ENCODE measurements at regions not wholly inside any gene's neighbourhood (a gene's known extent, or its start where the extent isn't known, plus 50 kb on each side); places are given as distances from the start of the nearest gene placed in this dataset.

DNA sequence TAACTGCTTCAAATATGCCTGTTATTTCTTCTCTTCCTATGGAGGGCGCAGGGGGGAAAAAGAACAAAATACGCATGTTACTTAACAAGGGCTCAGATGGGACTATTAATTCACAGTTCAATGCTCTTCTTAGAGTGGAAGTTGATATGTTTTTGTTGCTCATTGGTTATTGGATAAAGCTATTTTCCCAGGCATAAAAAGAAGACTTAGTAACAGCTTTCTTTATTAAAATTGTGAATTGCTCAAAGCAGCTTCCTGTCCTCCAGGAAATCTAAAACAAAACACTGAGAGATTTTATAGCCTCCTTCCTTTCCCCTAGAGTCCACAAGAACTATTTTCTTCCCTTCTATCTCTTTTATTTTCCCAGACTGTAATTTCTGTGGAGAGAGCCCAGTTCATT is 180.8 kb downstream of the SH3BP4 start:
- Mint-ChIP-seq H3K4me3 (no peak overlapping the region), H3K36me3 (ENCODE audit: low read depth) (no peaks in the 10 kb centered on the region), H3K27me3 (no peaks in the 10 kb centered on the region), H3K4me1 (no peaks in the 10 kb centered on the region), H3K9me3 (no peaks in the 10 kb centered on the region), H3K27ac (no peak overlapping the region)
- ChIA-PET CTCF (no interaction called here), POLR2A (no interaction called here)
- no peak for DNase-seq

DNA sequence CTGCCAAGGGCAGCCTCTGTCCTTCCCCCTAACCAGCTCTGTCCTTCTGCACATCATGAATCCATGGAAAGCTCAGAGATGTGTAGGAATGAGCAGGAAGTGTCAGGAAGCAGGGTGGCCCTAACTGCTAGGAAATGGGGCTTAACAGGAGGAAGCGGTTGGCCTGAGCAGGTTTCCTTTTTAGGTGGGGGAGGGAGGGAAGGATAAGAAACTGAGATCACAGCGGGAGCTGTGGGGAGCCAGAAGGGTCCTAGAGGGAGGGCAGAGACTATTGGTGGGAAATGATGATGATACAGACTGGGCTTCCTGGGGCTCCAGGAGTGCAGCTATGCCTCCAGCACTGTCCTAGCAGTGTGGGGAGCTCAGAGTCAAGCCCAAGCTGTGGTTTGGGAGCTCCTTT is 182.0 kb downstream of the SH3BP4 start:
- no peak overlapping the region for H3K4me3 Mint-ChIP-seq
- POLR2A ChIA-PET, result no interaction called here
- H3K4me1 Mint-ChIP-seq, result no peaks in the 10 kb centered on the region
- no peaks in the 10 kb centered on the region for H3K36me3 Mint-ChIP-seq (ENCODE audit: low read depth)
- no peak for DNase-seq
- no peak overlapping the region for H3K27ac Mint-ChIP-seq
- no peaks in the 10 kb centered on the region for H3K27me3 Mint-ChIP-seq
- no peaks in the 10 kb centered on the region for H3K9me3 Mint-ChIP-seq
- CTCF ChIA-PET, result interaction anchor here (0.9 kb wide), 1 partner anchor 13 kb away, joined by 3 read pairs; no protein-coding TSS in a partner anchor

DNA sequence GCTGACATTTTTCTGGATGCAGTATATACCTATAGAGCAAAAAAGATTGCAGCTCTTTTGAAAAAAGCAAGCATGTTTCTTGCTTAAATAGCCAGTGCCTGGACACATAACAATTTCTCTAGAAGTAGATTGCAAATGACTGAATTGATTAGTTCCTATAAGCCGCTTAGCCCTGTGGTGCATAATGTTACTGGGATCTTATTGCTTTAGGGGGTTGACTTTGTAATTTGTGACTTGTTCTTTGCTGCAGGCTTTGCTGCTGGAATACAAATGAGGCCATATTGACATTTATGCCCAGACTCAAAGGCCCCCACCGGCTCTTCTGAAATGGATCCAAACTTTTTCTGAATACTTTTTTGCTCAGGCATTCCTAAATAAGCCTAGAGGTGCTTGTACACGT is 182.6 kb downstream of the SH3BP4 start:
- Mint-ChIP-seq H3K9me3 (no peaks in the 10 kb centered on the region), H3K4me3 (no peak overlapping the region), H3K27ac (no peak overlapping the region), H3K4me1 (no peaks in the 10 kb centered on the region), H3K27me3 (no peaks in the 10 kb centered on the region), H3K36me3 (ENCODE audit: low read depth) (no peaks in the 10 kb centered on the region)
- ChIA-PET CTCF (interaction anchor here (0.9 kb wide), 1 partner anchor 14 kb away, joined by 3 read pairs; no protein-coding TSS in a partner anchor), POLR2A (no interaction called here)
- no peak for DNase-seq

DNA sequence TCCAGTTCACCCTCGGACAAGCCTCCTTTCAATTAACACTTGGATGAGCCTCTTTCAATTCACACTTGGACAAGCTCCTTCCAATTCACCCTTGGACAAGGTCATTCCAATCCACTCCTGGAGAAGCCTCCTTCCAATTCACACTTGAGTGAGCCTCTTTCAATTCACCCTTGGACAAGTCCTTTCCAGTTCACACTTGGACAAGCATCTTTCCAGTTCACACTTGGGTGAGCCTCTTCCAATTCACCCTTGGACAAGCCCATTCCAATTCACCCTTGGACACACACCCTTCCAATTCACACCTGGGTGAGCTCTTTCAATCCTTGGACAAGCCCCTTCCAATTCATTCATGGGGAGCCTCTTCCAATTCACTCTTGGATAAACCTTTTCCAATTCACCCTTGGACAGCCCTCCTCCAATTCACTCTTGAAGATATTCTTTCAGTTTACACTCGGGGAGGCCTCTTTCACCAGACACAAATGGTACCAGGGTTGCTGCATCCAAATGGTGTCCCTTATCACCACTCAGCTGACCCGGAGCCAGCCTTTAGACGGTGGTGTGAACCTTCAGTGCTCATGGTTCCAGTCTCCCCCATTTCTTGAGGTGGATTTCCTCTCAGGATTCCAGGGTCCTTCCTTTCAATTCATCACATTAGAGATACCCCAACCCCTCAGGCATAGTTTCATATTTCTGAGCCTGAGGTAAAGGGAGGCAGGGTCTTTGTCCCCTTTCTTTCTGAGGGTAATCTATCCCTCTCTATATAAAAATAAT is 183.6 kb downstream of the SH3BP4 start:
- H3K4me3 Mint-ChIP-seq, result no peak overlapping the region
- no peaks in the 10 kb centered on the region for H3K36me3 Mint-ChIP-seq (ENCODE audit: low read depth)
- no peaks in the 10 kb centered on the region for H3K9me3 Mint-ChIP-seq
- no peaks in the 10 kb centered on the region for H3K27me3 Mint-ChIP-seq
- DNase-seq, result no peak
- CTCF ChIA-PET, result no interaction called here
- H3K27ac Mint-ChIP-seq, result no peak overlapping the region
- POLR2A ChIA-PET, result no interaction called here
- H3K4me1 Mint-ChIP-seq, result no peaks in the 10 kb centered on the region

DNA sequence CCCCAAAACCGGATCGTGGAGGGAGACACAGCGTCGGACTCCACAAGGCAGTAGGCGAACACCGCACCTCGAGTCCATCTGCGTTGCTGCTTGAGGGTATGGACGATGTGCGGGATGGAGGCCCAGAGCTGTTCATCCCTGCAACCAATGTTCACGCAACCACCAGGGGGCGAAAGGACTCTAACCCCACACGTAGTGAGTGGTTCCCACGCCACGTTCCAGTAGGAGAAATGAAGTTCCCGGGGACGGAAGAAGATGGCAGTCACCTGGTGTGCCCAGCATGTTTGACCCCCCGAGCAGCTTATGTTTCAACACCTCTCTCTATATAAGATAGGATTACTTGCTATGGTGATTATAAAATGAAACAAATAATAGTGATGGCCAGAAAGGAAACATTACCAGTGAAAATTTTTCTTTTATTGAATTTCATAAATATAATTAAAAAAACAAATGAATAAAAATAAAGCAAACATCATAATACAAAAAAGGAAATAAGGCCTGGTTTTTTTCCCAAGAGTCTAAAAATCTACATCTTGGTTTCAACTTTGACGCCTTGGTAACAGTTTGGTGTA is 184.3 kb downstream of the SH3BP4 start:
- Mint-ChIP-seq H3K36me3 (ENCODE audit: low read depth) (no peaks in the 10 kb centered on the region), H3K27ac (no peak overlapping the region), H3K4me3 (no peak overlapping the region), H3K27me3 (no peaks in the 10 kb centered on the region), H3K4me1 (no peaks in the 10 kb centered on the region), H3K9me3 (no peaks in the 10 kb centered on the region)
- CTCF ChIA-PET, result no interaction called here
- POLR2A ChIA-PET, result no interaction called here
- peak; percentile 52 for DNase-seq

DNA sequence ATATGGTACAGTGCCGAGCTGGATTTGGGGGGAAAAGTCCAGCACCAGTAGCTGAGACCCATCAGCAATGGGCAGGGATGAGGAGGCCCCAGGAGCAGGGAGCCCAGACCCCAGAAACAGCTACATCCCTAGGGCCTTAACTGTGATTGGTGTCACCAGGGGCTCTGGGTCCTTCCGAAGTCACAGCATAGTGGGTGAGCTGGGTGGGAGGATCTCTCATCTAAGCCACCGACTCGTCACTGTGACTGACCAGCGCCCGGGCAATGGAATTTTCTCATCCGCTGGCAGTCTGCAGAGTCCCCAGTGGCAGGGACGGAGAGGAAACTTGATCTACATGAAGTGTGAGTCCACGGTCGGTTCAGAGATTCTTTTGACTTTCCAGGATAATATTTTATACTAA is 186.5 kb downstream of the SH3BP4 start:
- Mint-ChIP-seq H3K27ac (no peak overlapping the region), H3K36me3 (ENCODE audit: low read depth) (no peaks in the 10 kb centered on the region), H3K27me3 (no peaks in the 10 kb centered on the region), H3K4me3 (no peak overlapping the region), H3K9me3 (no peaks in the 10 kb centered on the region), H3K4me1 (no peaks in the 10 kb centered on the region)
- no peak for DNase-seq
- POLR2A ChIA-PET, result no interaction called here
- CTCF ChIA-PET, result no interaction called here

DNA sequence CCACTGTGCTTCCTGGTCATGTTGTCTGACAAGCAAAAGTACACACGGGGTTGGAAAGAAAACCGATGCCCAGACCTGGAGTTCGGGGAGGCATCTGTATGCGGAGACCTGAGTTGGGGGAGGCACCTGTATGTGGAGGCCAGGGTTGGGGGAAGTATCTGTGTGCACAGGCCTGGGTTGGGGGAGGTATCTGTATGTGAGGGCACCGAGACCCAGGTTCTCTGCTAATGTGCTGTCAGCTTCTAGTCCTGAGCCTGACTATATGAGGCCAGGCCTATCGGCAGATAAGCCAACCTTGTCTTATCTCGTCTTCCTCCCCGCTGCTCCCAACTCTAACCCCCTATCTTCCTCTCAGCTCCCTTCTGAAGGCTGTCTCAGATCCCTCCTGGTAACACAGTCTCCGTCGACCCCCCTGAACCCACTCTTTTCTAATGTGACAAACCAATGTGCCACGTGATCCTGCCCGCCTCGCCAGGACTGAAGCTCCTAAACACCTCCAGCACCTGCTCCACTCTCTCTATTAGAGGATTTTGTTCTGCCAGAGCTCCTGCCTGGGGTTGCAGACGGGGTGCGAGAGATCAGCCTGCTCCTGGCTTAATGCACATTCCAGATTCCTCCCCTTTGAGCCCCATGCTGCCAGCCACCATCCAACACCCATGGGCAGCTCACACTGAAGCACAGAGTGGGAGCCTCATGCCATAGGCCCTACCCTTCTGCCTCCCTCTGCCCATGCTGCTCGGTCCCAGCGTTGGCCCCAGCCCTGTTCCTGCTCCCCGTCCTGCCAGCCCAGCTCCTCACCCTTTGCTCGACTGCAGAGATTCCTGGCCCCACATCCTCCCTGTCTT is 188.4 kb downstream of the SH3BP4 start:
- ChIA-PET POLR2A (no interaction called here), CTCF (no interaction called here)
- no peaks in the 10 kb centered on the region for H3K9me3 Mint-ChIP-seq
- H3K4me3 Mint-ChIP-seq, result no peak overlapping the region
- no peak overlapping the region for H3K27ac Mint-ChIP-seq
- H3K36me3 Mint-ChIP-seq (ENCODE audit: low read depth), result no peaks in the 10 kb centered on the region
- DNase-seq, result no peak
- H3K27me3 Mint-ChIP-seq, result peaks cover 3% of the 10 kb centered on the region
- no peaks in the 10 kb centered on the region for H3K4me1 Mint-ChIP-seq

DNA sequence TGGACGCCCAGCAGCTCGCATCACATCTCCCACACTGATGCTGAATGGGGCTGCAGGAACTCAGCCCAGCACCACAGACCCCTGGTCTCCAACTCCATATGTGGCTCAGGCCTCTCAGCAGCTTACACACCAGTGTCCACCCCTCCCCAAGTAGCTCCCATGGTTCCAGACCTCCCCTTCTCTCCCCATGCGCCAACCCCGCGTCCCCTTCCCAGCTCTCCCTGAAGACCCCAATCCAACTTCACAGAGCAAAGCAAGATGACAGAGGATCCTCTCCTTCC is 188.9 kb downstream of the SH3BP4 start:
- no peaks in the 10 kb centered on the region for H3K9me3 Mint-ChIP-seq
- POLR2A ChIA-PET, result no interaction called here
- DNase-seq, result no peak
- H3K27me3 Mint-ChIP-seq, result peaks cover 3% of the 10 kb centered on the region
- no peaks in the 10 kb centered on the region for H3K36me3 Mint-ChIP-seq (ENCODE audit: low read depth)
- no peaks in the 10 kb centered on the region for H3K4me1 Mint-ChIP-seq
- H3K27ac Mint-ChIP-seq, result no peak overlapping the region
- no peak overlapping the region for H3K4me3 Mint-ChIP-seq
- CTCF ChIA-PET, result no interaction called here

DNA sequence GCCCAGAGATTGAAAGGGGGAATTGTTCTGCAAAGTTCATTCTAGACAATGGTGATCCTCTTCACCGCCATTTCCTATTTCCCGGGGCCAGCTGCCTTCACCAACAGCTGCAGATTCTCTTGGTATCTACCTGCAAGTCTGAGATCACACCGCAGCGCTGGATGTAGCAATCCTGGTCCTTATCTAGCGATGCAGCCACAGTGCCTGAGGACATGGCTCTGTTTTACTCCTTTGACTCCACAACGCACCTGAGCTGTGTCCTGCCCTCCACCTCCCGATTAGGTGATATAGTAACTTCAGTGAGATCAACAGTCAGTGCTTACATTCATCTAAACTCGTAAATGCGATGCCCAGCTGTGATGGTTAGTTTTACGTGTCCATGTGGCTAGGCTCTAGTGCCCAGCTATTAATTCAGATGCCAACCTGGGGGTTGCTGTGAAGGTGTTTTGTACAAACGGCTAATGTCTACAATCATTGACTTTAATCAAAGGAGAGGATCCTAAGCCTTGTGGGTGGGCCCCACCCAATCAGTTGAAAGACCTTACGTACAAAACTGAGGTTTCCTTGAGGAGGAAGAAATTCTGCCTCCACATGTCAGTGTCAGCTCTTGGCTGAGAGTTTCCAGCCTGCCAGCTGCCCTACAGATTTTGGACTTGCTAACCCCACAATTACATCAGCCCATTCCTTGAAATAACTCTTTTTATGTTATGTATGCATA is 189.8 kb downstream of the SH3BP4 start:
- Mint-ChIP-seq H3K4me1 (no peaks in the 10 kb centered on the region), H3K27ac (no peak overlapping the region), H3K9me3 (no peaks in the 10 kb centered on the region), H3K4me3 (no peak overlapping the region), H3K27me3 (peaks cover 4% of the 10 kb centered on the region), H3K36me3 (ENCODE audit: low read depth) (no peaks in the 10 kb centered on the region)
- CTCF ChIA-PET, result no interaction called here
- no peak for DNase-seq
- POLR2A ChIA-PET, result no interaction called here

DNA sequence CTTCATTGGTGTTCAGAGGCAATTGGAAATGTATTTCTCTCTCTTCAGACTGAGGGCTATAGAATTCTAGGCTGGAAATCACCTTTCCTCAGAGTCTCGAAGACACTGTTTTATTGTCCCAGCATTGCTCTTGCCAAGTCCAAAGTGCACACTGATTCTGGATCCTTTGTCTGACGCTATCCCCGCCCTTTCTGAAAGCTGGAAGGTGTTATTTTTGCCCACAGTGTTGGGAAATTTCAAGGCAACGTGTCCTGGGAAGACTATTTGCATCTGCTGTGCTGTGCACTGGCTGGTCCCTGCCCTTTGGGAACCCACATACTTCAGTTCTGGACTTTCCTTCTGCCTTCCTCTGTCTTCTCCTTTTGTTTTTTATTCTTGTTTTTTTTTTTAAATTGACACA is 190.8 kb downstream of the SH3BP4 start:
- DNase-seq, result no peak
- ChIA-PET CTCF (interaction anchor here (0.6 kb wide), 1 partner anchor 49 kb away, joined by 5 read pairs; no protein-coding TSS in a partner anchor), POLR2A (no interaction called here)
- Mint-ChIP-seq H3K27ac (no peak overlapping the region), H3K9me3 (no peaks in the 10 kb centered on the region), H3K4me3 (no peak overlapping the region), H3K4me1 (no peaks in the 10 kb centered on the region), H3K27me3 (peaks cover 4% of the 10 kb centered on the region), H3K36me3 (ENCODE audit: low read depth) (no peaks in the 10 kb centered on the region)

DNA sequence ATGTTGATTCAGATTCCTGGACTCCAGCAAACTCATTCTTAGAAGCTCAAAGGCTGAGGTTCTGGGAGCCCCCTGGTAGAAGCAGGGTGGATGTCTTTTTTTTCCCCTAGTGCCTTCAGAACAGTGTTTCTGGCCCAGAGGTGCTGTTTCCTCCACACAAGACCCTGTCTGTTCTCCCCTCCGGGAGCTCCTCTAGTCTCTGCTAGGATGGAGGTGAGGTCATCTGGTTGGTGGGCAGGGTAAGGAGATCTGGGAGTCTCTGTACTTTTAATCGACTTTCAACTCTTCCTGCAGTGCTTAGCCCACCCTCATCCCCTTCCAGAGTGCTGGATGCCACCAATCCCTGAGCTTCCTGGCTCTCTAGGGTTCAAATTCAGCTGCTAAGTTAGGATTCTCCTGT is 192.0 kb downstream of the SH3BP4 start:
- CTCF ChIA-PET, result no interaction called here
- no peak overlapping the region for H3K27ac Mint-ChIP-seq
- H3K36me3 Mint-ChIP-seq (ENCODE audit: low read depth), result no peaks in the 10 kb centered on the region

DNA sequence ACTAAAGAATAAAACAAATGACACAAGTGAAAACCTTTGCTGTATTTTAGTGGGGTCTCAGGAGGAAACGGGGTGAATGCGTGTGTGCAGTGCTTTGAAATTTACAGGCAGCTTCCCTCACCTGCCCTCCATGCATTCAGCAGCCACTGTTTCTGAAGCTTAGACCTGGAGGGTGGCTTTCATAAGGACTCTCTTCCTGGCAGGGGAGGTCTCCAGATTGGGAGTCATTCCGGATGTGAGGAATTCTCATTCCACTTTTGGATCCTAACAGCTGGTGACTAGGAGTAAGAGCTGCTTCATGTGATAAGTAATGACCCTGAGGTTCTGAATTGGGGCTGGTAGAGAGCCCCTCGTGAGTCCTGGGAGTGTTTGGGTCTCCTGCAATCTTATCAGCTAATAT is 192.5 kb downstream of the SH3BP4 start:
- H3K27me3 Mint-ChIP-seq, result peaks cover 4% of the 10 kb centered on the region
- H3K36me3 Mint-ChIP-seq (ENCODE audit: low read depth), result no peaks in the 10 kb centered on the region
- DNase-seq, result no peak
- no peak overlapping the region for H3K4me3 Mint-ChIP-seq
- H3K4me1 Mint-ChIP-seq, result no peaks in the 10 kb centered on the region
- ChIA-PET POLR2A (interaction anchor here (0.7 kb wide), 1 partner anchor 1539 kb away, joined by 3 read pairs; no protein-coding TSS in a partner anchor), CTCF (interaction anchor here (0.5 kb wide), 1 partner anchor 23 kb away, joined by 3 read pairs; no protein-coding TSS in a partner anchor)
- no peaks in the 10 kb centered on the region for H3K9me3 Mint-ChIP-seq
- no peak overlapping the region for H3K27ac Mint-ChIP-seq

More for the DNA sequence above, 192.0 kb downstream of the SH3BP4 start:
- no peak for DNase-seq
- Mint-ChIP-seq H3K27me3 (peaks cover 4% of the 10 kb centered on the region), H3K9me3 (no peaks in the 10 kb centered on the region), H3K4me3 (no peak overlapping the region), H3K4me1 (no peaks in the 10 kb centered on the region)
- POLR2A ChIA-PET, result interaction anchor here (0.7 kb wide), 1 partner anchor 1538 kb away, joined by 3 read pairs; no protein-coding TSS in a partner anchor

DNA sequence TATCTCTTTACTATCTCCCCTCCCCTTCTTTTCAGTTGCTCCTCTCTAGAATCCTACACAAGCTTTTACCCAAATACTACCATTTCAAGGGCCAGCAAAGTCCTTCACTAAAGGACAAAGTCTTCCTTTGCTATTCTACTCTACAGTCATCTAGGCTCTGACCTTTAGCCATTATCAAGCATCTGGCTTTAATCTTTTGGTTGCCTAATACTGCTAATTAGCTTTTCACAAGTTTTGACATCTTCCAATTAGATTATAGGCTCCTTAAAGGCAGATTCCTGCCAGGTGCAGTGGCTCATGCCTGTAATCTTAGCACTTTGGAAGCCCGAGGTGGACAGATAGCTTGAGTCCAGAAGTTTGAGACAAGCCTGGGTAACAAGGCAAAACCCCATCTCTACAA is 194.4 kb downstream of the SH3BP4 start:
- CTCF ChIA-PET, result no interaction called here
- DNase-seq, result no peak
- Mint-ChIP-seq H3K4me3 (no peak overlapping the region), H3K36me3 (ENCODE audit: low read depth) (no peaks in the 10 kb centered on the region), H3K4me1 (no peaks in the 10 kb centered on the region), H3K27ac (no peak overlapping the region), H3K9me3 (no peaks in the 10 kb centered on the region), H3K27me3 (peaks cover 4% of the 10 kb centered on the region)
- POLR2A ChIA-PET, result no interaction called here
